ENCODE measurements at regions not wholly inside any gene's neighbourhood (a gene's known extent, or its start where the extent isn't known, plus 50 kb on each side); places are given as distances from the start of the nearest gene placed in this dataset.

GRCh38 chr16:75847172-75847571, 120.9 kb upstream of the CPHXL start:
- TF ChIP-seq, protein P1, sequence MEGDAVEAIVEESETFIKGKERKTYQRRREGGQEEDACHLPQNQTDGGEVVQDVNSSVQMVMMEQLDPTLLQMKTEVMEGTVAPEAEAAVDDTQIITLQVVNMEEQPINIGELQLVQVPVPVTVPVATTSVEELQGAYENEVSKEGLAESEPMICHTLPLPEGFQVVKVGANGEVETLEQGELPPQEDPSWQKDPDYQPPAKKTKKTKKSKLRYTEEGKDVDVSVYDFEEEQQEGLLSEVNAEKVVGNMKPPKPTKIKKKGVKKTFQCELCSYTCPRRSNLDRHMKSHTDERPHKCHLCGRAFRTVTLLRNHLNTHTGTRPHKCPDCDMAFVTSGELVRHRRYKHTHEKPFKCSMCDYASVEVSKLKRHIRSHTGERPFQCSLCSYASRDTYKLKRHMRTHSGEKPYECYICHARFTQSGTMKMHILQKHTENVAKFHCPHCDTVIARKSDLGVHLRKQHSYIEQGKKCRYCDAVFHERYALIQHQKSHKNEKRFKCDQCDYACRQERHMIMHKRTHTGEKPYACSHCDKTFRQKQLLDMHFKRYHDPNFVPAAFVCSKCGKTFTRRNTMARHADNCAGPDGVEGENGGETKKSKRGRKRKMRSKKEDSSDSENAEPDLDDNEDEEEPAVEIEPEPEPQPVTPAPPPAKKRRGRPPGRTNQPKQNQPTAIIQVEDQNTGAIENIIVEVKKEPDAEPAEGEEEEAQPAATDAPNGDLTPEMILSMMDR (IDR thresholded peaks at IDR 0.05; ENCODE audit: low read depth, low read length, missing control alignments): no peak
- no peak overlapping the region for H3K4me3 ChIP-seq (ENCODE audit: low read depth, low read length)
- in situ Hi-C loops (cut with HindIII; ENCODE audit: low sequenced_read_pairs): no loop called here
- DNase-seq (ENCODE audit: low read depth): no peak

DNA sequence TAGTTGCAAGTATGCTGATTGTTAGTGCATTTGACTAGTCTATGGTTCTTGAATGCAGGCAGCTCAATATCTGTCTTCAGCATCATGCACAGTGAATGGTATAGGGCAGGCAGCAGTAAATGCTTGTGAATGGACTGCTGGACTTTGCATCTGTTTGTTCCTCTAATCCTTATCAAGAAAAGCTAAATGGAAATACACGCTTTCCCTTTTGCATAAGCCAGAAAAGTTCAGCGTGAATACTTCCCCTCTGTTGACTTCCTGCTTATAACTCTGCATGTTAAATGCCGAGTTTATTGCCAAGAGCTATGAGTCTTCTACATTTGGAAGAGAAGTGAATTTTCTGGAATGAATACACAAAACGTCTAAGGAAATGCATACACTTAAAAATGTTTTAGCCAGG, 127.9 kb upstream of the CPHXL start:
- in situ Hi-C loops (cut with HindIII; ENCODE audit: low sequenced_read_pairs): no loop called here
- DNase-seq (ENCODE audit: low read depth): no peak
- TF ChIP-seq, protein P1 (IDR thresholded peaks at IDR 0.05; ENCODE audit: low read depth, low read length, missing control alignments): no peak
- H3K4me3 ChIP-seq (ENCODE audit: low read depth, low read length): no peak overlapping the region

GRCh38 chr16:75860326-75861053, 134.2 kb upstream of the CPHXL start:
- no peak overlapping the region for H3K4me3 ChIP-seq (ENCODE audit: low read depth, low read length)
- in situ Hi-C loops (cut with HindIII; ENCODE audit: low sequenced_read_pairs): no loop called here
- TF ChIP-seq, protein P1 (IDR thresholded peaks at IDR 0.05; ENCODE audit: low read depth, low read length, missing control alignments): no peak
- DNase-seq (ENCODE audit: low read depth): no peak

- TF ChIP-seq, protein P1 (IDR thresholded peaks at IDR 0.05; ENCODE audit: low read depth, low read length, missing control alignments): no peak
- no peak overlapping the region for H3K4me3 ChIP-seq (ENCODE audit: low read depth, low read length)
- in situ Hi-C loops (cut with HindIII; ENCODE audit: low sequenced_read_pairs): no loop called here
- DNase-seq (ENCODE audit: low read depth): no peak
These were observed 135.2 kb upstream of the CPHXL start for GRCh38 chr16:75861311-75862097.

DNA sequence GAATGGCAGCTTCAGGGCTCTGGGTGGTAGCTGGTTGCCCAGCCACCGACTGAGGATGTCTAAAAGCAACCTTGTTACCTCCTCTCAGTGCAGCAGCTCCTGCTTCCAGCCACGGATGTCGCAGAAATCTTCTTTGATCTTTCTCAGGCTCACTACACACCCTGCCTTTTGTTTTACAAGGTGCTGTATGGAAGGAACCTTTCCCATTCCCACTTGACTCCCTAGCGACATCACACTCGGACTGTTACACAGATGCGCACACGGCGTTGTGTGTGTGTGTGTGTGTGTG, 135.8 kb upstream of the CPHXL start:
- in situ Hi-C loops (cut with HindIII; ENCODE audit: low sequenced_read_pairs): no loop called here
- DNase-seq (ENCODE audit: low read depth): no peak
- TF ChIP-seq, protein P1 (IDR thresholded peaks at IDR 0.05; ENCODE audit: low read depth, low read length, missing control alignments): no peak
- H3K4me3 ChIP-seq (ENCODE audit: low read depth, low read length): no peak overlapping the region

DNA sequence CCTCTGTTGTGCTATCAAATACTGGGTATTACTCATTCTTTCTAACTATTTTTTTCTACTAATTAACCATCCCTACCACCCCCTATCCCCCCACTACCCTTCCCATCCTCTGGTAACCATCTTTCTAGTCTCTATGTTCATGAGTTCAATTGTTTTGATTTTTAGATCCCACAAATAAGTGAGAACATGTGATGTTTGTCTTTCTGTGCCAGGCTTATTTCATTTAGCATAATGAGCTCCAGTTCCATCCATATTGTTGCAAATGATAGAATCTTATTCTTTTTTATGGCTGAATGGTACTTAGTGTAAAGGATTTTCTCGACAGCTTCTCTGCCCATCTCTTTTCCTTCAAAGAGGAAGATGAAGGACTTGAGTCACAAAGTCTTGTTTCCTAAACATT, 138.0 kb upstream of the CPHXL start:
- TF ChIP-seq, protein P1 (IDR thresholded peaks at IDR 0.05; ENCODE audit: low read depth, low read length, missing control alignments): no peak
- no peak overlapping the region for H3K4me3 ChIP-seq (ENCODE audit: low read depth, low read length)
- no peak for DNase-seq (ENCODE audit: low read depth)
- in situ Hi-C loops (cut with HindIII; ENCODE audit: low sequenced_read_pairs): no loop called here
